DND-41 (cell line): ENCODE measurements at regions not wholly inside any gene's neighbourhood (a gene's known extent, or its start where the extent isn't known, plus 50 kb on each side); places are given as distances from the start of the nearest gene placed in this dataset.

Experiments
- ATAC-seq: fragments of 200-7000 bp; cut with Tn5 transposase; 3 replicates; pipeline ENCODE4 v1.9.1; 2021; ENCODE audit warnings: low read depth; ENCODE audit not compliant: insufficient read depth
- DNase-seq: peaks from one replicate; pipeline ENCODE4 v3.0.0-alpha.2; 2020
- H2AFZ ChIP-seq: 2 replicates; pipeline ENCODE4 v1.6.0; 2012; ENCODE audit warnings: low read depth, low read length
- H3K27ac ChIP-seq: 2 replicates; pipeline ENCODE4 v1.5.1; 2012; ENCODE audit warnings: low read length, inconsistent platforms
- H3K27me3 ChIP-seq: fragments of 200-600 bp; sonication (generic); 2 replicates; pipeline ENCODE4 v1.6.0; 2012; ENCODE audit warnings: low read length, mild to moderate bottlenecking, inconsistent platforms; ENCODE audit not compliant: insufficient read depth, poor library complexity
- H3K36me3 ChIP-seq: 2 replicates; pipeline ENCODE4 v1.5.1; 2012; ENCODE audit warnings: low read length, inconsistent platforms; ENCODE audit not compliant: insufficient read depth
- H3K4me1 ChIP-seq: 2 replicates; pipeline ENCODE4 v1.5.1; 2012; ENCODE audit warnings: mild to moderate bottlenecking, low read length; ENCODE audit not compliant: insufficient read depth
- H3K4me2 ChIP-seq: 2 replicates; pipeline ENCODE4 v1.6.0; 2012; ENCODE audit warnings: mild to moderate bottlenecking, moderate library complexity, low read length, inconsistent platforms; ENCODE audit not compliant: insufficient read depth
- H3K4me3 ChIP-seq, 2 experiments: fragments of 200-600 bp in 1 of 2; shearing (Covaris generic) in 1 of 2; 2 replicates each; pipeline ENCODE4 v1.5.1; 2012 to 2016; ENCODE audit warnings: inconsistent platforms in 2 of 2, low read length in 2 of 2, mild to moderate bottlenecking in 2 of 2, low read depth in 1 of 2, moderate library complexity in 1 of 2
- H3K79me2 ChIP-seq: 2 replicates; pipeline ENCODE4 v1.6.0; 2012; ENCODE audit warnings: low read length, inconsistent platforms; ENCODE audit not compliant: insufficient read depth
- H3K9ac ChIP-seq: 2 replicates; pipeline ENCODE4 v1.6.0; 2012; ENCODE audit warnings: low read depth, mild to moderate bottlenecking, inconsistent platforms, low read length, moderate library complexity
- H3K9me3 ChIP-seq: 2 replicates; pipeline ENCODE4 v1.5.1; 2012; ENCODE audit warnings: low read length, moderate library complexity, mild to moderate bottlenecking, inconsistent platforms; ENCODE audit not compliant: insufficient read depth, severe bottlenecking
- H4K20me1 ChIP-seq: 2 replicates; pipeline ENCODE4 v1.6.0; 2012; ENCODE audit warnings: low read length; ENCODE audit not compliant: insufficient read depth
- CTCF ChIP-seq: IDR thresholded peaks from 2 replicates; pipeline ENCODE4 v1.5.1; 2012; ENCODE audit warnings: borderline replicate concordance, low read length, moderate library complexity, mild to moderate bottlenecking; ENCODE audit not compliant: poor library complexity, severe bottlenecking; ENCODE audit errors: extremely low read depth
- EZH2 ChIP-seq: IDR thresholded peaks from 3 replicates; pipeline ENCODE4 v1.6.1; 2012; ENCODE audit warnings: borderline replicate concordance, low read depth, mild to moderate bottlenecking, moderate library complexity, low read length, inconsistent platforms; ENCODE audit not compliant: severe bottlenecking

GRCh38 chr10:8661886-8662285 is 607.4 kb downstream of the GATA3 start:
- Histone ChIP-seq H2AFZ (no peak overlapping the region), H3K27ac (no peak overlapping the region), H3K4me2 (no peak overlapping the region), H4K20me1 (no peaks in the 10 kb centered on the region), H3K4me3 (no peak overlapping the region), H3K79me2 (no peaks in the 10 kb centered on the region), H3K4me1 (no peaks in the 10 kb centered on the region), H3K9ac (no peak overlapping the region), H3K27me3 (no peaks in the 10 kb centered on the region), H3K36me3 (no peaks in the 10 kb centered on the region), H3K9me3 (no peaks in the 10 kb centered on the region)
- ATAC-seq (no peak), DNase-seq (no peak)
- no peak for TF ChIP-seq EZH2
- no peak for TF ChIP-seq CTCF

GRCh38 chr10:8663131-8663530 is 608.6 kb downstream of the GATA3 start:
- Histone ChIP-seq H3K27me3 (no peaks in the 10 kb centered on the region), H3K4me3 (no peak overlapping the region), H3K79me2 (no peaks in the 10 kb centered on the region), H3K9me3 (no peaks in the 10 kb centered on the region), H3K4me2 (no peak overlapping the region), H3K36me3 (no peaks in the 10 kb centered on the region), H4K20me1 (no peaks in the 10 kb centered on the region), H2AFZ (no peak overlapping the region), H3K4me1 (no peaks in the 10 kb centered on the region), H3K27ac (no peak overlapping the region), H3K9ac (no peak overlapping the region)
- TF ChIP-seq CTCF, result no peak
- TF ChIP-seq EZH2, result no peak
- no peak for DNase-seq
- ATAC-seq, result no peak

- H3K27ac ChIP-seq, result no peak overlapping the region
- H3K9ac ChIP-seq, result no peak overlapping the region
- H3K4me3 ChIP-seq, result no peak overlapping the region
- no peaks in the 10 kb centered on the region for H3K4me1 ChIP-seq
- ATAC-seq (no peak), DNase-seq (no peak)
- no peak overlapping the region for H2AFZ ChIP-seq
- no peak overlapping the region for H3K4me2 ChIP-seq
- no peaks in the 10 kb centered on the region for H3K79me2 ChIP-seq
- no peaks in the 10 kb centered on the region for H3K9me3 ChIP-seq
- H4K20me1 ChIP-seq, result no peaks in the 10 kb centered on the region
- H3K27me3 ChIP-seq, result no peaks in the 10 kb centered on the region
- TF ChIP-seq EZH2, result no peak
- TF ChIP-seq CTCF, result no peak
- H3K36me3 ChIP-seq, result no peaks in the 10 kb centered on the region
These were observed 610.8 kb downstream of the GATA3 start for GRCh38 chr10:8665322-8665721.

GRCh38 chr10:8670461-8670860 is 616.0 kb downstream of the GATA3 start:
- Histone ChIP-seq H3K27ac (no peak overlapping the region), H2AFZ (no peak overlapping the region), H3K4me3 (no peak overlapping the region), H3K9ac (no peak overlapping the region), H4K20me1 (no peaks in the 10 kb centered on the region), H3K27me3 (no peaks in the 10 kb centered on the region), H3K79me2 (no peaks in the 10 kb centered on the region), H3K4me1 (no peaks in the 10 kb centered on the region), H3K36me3 (no peaks in the 10 kb centered on the region), H3K9me3 (peaks cover 9% of the 10 kb centered on the region), H3K4me2 (no peak overlapping the region)
- no peak for TF ChIP-seq CTCF
- TF ChIP-seq EZH2, result no peak
- ATAC-seq (no peak), DNase-seq (no peak)
